ENCODE measurements at regions not wholly inside any gene's neighbourhood (a gene's known extent, or its start where the extent isn't known, plus 50 kb on each side); places are given as distances from the start of the nearest gene placed in this dataset.

DNA sequence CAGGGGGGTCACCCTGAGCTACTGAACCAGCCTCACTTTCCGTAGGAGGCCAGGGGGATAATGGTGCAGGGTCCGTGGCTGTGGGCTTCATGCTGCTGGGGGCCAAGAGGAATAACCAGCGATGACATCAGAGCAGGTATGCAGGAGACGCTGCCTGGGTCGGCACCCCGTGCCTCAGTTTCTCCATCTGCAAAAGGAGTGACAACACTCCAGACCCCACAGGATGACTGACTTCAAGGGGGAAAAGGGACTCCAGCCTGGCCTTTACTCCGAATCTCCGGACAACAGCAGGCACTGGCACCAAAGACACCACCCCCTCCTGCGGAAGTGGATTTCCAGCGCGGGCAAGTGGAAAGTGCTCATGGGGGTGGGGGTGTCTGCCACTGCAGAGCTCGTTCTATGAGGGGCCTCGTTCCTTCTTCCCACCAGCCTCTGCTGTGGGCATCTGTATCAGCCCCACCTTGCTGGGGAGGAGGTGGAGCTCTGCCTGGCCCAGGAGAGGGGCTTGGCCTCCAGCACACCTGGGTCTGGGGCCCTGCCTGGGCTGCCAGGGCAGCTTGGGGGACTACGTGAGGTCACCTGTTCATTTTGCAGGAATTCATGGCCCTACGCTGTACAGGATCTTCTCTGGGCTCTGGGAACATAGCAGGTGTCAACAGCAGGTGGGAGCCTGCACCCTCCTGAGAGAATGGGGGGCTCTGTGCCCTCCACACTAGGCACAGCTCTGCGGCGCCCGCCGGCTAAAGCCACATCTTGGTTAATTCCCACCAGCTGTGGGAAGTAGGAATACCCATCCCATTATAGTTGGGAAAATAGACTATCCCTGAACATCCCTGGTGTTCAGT, 216.6 kb upstream of the C14orf180 start:
- Mint-ChIP-seq H3K4me1 (ENCODE audit: low read depth, unreplicated experiment) (peaks cover 3% of the 10 kb centered on the region), H3K36me3 (ENCODE audit: unreplicated experiment) (no peaks in the 10 kb centered on the region), H3K4me3 (ENCODE audit: unreplicated experiment) (no peak overlapping the region), H3K27me3 (ENCODE audit: unreplicated experiment) (peaks cover 2% of the 10 kb centered on the region), H3K9me3 (ENCODE audit: unreplicated experiment) (peaks cover 5% of the 10 kb centered on the region), H3K27ac (ENCODE audit: unreplicated experiment) (no peak overlapping the region)
- peak; percentile 3 for DNase-seq
- TF ChIP-seq CTCF (IDR thresholded peaks at IDR 0.05; ENCODE audit: partially characterized antibody, unreplicated experiment) = no peak

GRCh38 chr14:104363891-104364760, 215.4 kb upstream of the C14orf180 start:
- H3K27ac Mint-ChIP-seq (ENCODE audit: unreplicated experiment) = no peak overlapping the region
- peaks cover 4% of the 10 kb centered on the region for H3K9me3 Mint-ChIP-seq (ENCODE audit: unreplicated experiment)
- H3K36me3 Mint-ChIP-seq (ENCODE audit: unreplicated experiment) = no peaks in the 10 kb centered on the region
- peak; percentile 9 for DNase-seq
- peaks cover 3% of the 10 kb centered on the region for H3K4me1 Mint-ChIP-seq (ENCODE audit: low read depth, unreplicated experiment)
- H3K27me3 Mint-ChIP-seq (ENCODE audit: unreplicated experiment) = peaks cover under 1% of the 10 kb centered on the region
- no peak for TF ChIP-seq CTCF (IDR thresholded peaks at IDR 0.05; ENCODE audit: partially characterized antibody, unreplicated experiment)
- no peak overlapping the region for H3K4me3 Mint-ChIP-seq (ENCODE audit: unreplicated experiment)

DNA sequence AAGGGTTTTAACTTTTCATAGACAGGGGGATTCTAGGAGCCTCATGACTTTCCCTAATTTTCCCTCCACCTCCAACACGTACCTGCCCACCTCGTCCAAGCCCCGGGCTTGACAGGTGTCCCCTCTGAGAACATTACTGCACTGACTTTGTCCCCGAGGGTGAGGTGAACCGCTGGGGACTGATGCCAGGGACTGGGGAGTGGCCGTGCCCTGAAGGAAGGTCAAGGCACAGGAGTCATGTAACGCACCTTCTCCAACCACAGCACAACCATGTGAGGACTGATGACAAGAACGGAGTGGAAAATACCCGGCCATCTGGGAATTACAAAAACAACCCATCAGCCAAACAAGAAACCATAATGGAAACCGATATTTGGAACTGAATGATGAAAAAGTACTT, 214.7 kb upstream of the C14orf180 start:
- Mint-ChIP-seq H3K9me3 (ENCODE audit: unreplicated experiment) (peaks cover 4% of the 10 kb centered on the region), H3K4me1 (ENCODE audit: low read depth, unreplicated experiment) (peaks cover 3% of the 10 kb centered on the region), H3K27me3 (ENCODE audit: unreplicated experiment) (peaks cover 1% of the 10 kb centered on the region)

DNA sequence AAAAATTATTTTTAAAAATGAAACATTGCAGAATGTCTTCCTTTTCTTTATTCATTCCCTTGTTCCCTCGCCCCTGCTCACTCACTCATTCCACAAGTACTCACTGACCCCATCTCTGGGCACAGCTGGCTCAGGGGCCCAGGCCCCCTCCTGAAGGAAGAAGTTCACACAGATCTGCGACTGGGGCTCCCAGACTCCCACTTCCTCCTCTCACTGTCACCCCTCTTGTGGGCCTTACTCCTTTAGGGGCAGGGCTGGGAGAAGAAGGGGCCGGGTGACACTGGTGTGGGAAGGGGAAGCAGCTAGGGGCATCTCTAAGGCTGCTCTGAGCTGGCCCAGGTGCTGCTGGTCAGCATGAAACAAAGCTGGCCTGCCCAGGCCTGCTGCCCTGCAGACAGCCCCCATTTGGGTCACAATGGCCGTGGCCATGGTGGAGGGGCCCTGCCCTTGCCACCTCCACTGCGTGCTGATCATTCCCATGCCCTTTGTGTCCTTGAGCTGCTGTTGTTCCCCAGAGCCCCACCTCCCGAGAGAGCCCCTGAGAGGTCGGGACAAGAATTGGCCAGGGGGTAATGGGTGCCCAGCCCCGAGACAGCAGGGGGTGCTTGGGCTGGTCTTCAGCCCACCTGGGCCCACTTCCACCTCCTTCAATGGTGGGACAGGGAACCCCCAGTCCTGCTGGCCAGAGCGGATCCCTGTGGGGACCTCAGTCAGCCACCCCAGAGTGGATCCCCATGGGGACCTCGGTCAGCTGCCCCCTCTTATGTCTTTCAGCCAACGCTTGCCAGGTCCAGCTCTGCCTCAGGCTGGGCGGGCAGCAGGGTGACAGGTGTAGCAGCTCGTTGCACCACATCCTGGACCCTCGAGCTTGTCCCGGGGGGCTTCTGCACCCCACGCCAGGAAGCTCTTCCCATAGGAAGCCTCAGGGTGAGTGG, 212.4 kb upstream of the C14orf180 start:
- no peaks in the 10 kb centered on the region for H3K36me3 Mint-ChIP-seq (ENCODE audit: unreplicated experiment)
- H3K27me3 Mint-ChIP-seq (ENCODE audit: unreplicated experiment) = peaks cover 5% of the 10 kb centered on the region
- no peak for TF ChIP-seq CTCF (IDR thresholded peaks at IDR 0.05; ENCODE audit: partially characterized antibody, unreplicated experiment)
- no peak overlapping the region for H3K27ac Mint-ChIP-seq (ENCODE audit: unreplicated experiment)
- no peak overlapping the region for H3K4me3 Mint-ChIP-seq (ENCODE audit: unreplicated experiment)
- H3K4me1 Mint-ChIP-seq (ENCODE audit: low read depth, unreplicated experiment) = no peaks in the 10 kb centered on the region
- no peak for DNase-seq
- H3K9me3 Mint-ChIP-seq (ENCODE audit: unreplicated experiment) = peaks cover 10% of the 10 kb centered on the region

More for the DNA sequence above, 214.7 kb upstream of the C14orf180 start:
- peak; percentile 3 for DNase-seq
- TF ChIP-seq CTCF (IDR thresholded peaks at IDR 0.05; ENCODE audit: partially characterized antibody, unreplicated experiment) = no peak
- Mint-ChIP-seq H3K27ac (ENCODE audit: unreplicated experiment) (no peak overlapping the region), H3K4me3 (ENCODE audit: unreplicated experiment) (no peak overlapping the region), H3K36me3 (ENCODE audit: unreplicated experiment) (no peaks in the 10 kb centered on the region)

Measured in glutamatergic neuron (in vitro differentiated cells).